H1 (cell line): ENCODE measurements at regions not wholly inside any gene's neighbourhood (a gene's known extent, or its start where the extent isn't known, plus 50 kb on each side); places are given as distances from the start of the nearest gene placed in this dataset.

Experiments
- EGR1 ChIP-seq: IDR thresholded peaks from 2 replicates; pipeline ENCODE4 v1.6.1; 2011; ENCODE audit warnings: low read depth, low read length, borderline replicate concordance
- KDM5A ChIP-seq: fragments of 200-600 bp; IDR thresholded peaks from 2 replicates; pipeline ENCODE4 v1.7.1; 2012; ENCODE audit warnings: mild to moderate bottlenecking, low read length, inconsistent platforms, mixed read lengths
- TF ChIP-seq, protein P1 (sequence below): fragments of 300-600 bp; sonication (generic); IDR thresholded peaks from 2 replicates; pipeline ENCODE4 v1.7.1; 2012; ENCODE audit warnings: low read length, moderate library complexity, mild to moderate bottlenecking, inconsistent platforms; ENCODE audit not compliant: insufficient replicate concordance

DNA sequence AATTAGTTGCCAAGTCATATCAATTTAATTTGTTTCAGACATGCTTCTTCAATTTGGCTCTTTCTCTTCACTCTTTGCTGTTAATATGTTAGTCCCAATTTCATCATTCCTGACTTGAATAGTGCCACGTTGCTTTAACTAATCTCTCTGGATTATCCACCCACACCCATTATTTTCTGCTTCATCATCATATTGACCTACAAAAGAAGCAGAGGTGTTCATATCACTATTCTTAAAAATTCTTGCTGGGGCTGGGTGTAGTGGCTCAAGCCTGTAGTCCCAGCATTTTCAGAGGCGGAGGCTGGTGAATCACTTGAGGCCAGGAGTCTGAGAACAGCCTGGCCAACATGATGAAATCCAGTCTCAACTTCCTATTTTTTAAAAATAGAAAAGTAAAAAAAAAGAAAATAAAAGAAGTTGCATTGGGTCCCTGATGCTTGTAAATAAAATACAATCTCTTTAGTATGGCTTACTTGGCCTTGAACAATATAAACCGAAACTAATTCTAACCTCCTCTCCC lies 65.7 kb upstream of the KCNIP4 start (continued):
- TF ChIP-seq, protein P1, sequence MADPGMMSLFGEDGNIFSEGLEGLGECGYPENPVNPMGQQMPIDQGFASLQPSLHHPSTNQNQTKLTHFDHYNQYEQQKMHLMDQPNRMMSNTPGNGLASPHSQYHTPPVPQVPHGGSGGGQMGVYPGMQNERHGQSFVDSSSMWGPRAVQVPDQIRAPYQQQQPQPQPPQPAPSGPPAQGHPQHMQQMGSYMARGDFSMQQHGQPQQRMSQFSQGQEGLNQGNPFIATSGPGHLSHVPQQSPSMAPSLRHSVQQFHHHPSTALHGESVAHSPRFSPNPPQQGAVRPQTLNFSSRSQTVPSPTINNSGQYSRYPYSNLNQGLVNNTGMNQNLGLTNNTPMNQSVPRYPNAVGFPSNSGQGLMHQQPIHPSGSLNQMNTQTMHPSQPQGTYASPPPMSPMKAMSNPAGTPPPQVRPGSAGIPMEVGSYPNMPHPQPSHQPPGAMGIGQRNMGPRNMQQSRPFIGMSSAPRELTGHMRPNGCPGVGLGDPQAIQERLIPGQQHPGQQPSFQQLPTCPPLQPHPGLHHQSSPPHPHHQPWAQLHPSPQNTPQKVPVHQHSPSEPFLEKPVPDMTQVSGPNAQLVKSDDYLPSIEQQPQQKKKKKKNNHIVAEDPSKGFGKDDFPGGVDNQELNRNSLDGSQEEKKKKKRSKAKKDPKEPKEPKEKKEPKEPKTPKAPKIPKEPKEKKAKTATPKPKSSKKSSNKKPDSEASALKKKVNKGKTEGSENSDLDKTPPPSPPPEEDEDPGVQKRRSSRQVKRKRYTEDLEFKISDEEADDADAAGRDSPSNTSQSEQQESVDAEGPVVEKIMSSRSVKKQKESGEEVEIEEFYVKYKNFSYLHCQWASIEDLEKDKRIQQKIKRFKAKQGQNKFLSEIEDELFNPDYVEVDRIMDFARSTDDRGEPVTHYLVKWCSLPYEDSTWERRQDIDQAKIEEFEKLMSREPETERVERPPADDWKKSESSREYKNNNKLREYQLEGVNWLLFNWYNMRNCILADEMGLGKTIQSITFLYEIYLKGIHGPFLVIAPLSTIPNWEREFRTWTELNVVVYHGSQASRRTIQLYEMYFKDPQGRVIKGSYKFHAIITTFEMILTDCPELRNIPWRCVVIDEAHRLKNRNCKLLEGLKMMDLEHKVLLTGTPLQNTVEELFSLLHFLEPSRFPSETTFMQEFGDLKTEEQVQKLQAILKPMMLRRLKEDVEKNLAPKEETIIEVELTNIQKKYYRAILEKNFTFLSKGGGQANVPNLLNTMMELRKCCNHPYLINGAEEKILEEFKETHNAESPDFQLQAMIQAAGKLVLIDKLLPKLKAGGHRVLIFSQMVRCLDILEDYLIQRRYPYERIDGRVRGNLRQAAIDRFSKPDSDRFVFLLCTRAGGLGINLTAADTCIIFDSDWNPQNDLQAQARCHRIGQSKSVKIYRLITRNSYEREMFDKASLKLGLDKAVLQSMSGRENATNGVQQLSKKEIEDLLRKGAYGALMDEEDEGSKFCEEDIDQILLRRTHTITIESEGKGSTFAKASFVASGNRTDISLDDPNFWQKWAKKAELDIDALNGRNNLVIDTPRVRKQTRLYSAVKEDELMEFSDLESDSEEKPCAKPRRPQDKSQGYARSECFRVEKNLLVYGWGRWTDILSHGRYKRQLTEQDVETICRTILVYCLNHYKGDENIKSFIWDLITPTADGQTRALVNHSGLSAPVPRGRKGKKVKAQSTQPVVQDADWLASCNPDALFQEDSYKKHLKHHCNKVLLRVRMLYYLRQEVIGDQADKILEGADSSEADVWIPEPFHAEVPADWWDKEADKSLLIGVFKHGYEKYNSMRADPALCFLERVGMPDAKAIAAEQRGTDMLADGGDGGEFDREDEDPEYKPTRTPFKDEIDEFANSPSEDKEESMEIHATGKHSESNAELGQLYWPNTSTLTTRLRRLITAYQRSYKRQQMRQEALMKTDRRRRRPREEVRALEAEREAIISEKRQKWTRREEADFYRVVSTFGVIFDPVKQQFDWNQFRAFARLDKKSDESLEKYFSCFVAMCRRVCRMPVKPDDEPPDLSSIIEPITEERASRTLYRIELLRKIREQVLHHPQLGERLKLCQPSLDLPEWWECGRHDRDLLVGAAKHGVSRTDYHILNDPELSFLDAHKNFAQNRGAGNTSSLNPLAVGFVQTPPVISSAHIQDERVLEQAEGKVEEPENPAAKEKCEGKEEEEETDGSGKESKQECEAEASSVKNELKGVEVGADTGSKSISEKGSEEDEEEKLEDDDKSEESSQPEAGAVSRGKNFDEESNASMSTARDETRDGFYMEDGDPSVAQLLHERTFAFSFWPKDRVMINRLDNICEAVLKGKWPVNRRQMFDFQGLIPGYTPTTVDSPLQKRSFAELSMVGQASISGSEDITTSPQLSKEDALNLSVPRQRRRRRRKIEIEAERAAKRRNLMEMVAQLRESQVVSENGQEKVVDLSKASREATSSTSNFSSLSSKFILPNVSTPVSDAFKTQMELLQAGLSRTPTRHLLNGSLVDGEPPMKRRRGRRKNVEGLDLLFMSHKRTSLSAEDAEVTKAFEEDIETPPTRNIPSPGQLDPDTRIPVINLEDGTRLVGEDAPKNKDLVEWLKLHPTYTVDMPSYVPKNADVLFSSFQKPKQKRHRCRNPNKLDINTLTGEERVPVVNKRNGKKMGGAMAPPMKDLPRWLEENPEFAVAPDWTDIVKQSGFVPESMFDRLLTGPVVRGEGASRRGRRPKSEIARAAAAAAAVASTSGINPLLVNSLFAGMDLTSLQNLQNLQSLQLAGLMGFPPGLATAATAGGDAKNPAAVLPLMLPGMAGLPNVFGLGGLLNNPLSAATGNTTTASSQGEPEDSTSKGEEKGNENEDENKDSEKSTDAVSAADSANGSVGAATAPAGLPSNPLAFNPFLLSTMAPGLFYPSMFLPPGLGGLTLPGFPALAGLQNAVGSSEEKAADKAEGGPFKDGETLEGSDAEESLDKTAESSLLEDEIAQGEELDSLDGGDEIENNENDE, result no peak
- TF ChIP-seq EGR1, result no peak
- TF ChIP-seq KDM5A, result no peak
